OCI-LY1 (cell line): ENCODE measurements at regions not wholly inside any gene's neighbourhood (a gene's known extent, or its start where the extent isn't known, plus 50 kb on each side); places are given as distances from the start of the nearest gene placed in this dataset.

ENCODE experiments used
- CTCF ChIP-seq: fragments of 200-600 bp; sonication (generic), shearing (Covaris generic); IDR thresholded peaks from 2 replicates; pipeline ENCODE4 v1.5.1; 2017; ENCODE audit warnings: mild to moderate bottlenecking, antibody characterized with exemption, low read length, moderate library complexity, mixed read lengths
- EZH2 ChIP-seq: fragments of 200-600 bp; sonication (generic), shearing (Covaris generic); IDR thresholded peaks from 2 replicates; pipeline ENCODE4 v1.8.0; 2017; ENCODE audit warnings: borderline replicate concordance, mixed run types, mild to moderate bottlenecking, antibody characterized with exemption, low read length, moderate library complexity, mixed read lengths

GRCh38 chr21:32089766-32090165 lies 189.1 kb downstream of the MIS18A start:
- TF ChIP-seq EZH2 (no peak), CTCF (no peak)
